Gastroesophageal sphincter (tissue), 3 donors: ENCODE measurements at regions not wholly inside any gene's neighbourhood (a gene's known extent, or its start where the extent isn't known, plus 50 kb on each side); places are given as distances from the start of the nearest gene placed in this dataset.

Experiments
- EP300 ChIP-seq: sonication (generic); formaldehyde crosslinking; IDR thresholded peaks from one replicate; pipeline ENCODE4 v1.6.1; 2017; ENCODE audit warnings: antibody characterized with exemption, mild to moderate bottlenecking
- POLR2A ChIP-seq, 2 donors: fragments of 450-650 bp; IDR thresholded peaks; one replicate each; pipeline ENCODE4 v1.6.1; 2017; ENCODE audit warnings: antibody characterized with exemption in 2 of 2, mild to moderate bottlenecking in 2 of 2, moderate library complexity in 1 of 2
- POLR2AphosphoS5 ChIP-seq: sonication (generic); formaldehyde crosslinking; IDR thresholded peaks from one replicate; pipeline ENCODE4 v1.6.1; 2017; ENCODE audit warnings: antibody characterized with exemption
- TF ChIP-seq, protein P1 (sequence below), 4 experiments: fragments of 200-600 bp in 2 of 4; fragments of 450-650 bp in 2 of 4; sonication (generic) in 1 of 4; IDR thresholded peaks; one replicate each; pipeline ENCODE4 v1.5.1; 2017 to 2019; ENCODE audit warnings: antibody characterized with exemption in 4 of 4, mild to moderate bottlenecking in 2 of 4, moderate library complexity in 2 of 4

DNA sequence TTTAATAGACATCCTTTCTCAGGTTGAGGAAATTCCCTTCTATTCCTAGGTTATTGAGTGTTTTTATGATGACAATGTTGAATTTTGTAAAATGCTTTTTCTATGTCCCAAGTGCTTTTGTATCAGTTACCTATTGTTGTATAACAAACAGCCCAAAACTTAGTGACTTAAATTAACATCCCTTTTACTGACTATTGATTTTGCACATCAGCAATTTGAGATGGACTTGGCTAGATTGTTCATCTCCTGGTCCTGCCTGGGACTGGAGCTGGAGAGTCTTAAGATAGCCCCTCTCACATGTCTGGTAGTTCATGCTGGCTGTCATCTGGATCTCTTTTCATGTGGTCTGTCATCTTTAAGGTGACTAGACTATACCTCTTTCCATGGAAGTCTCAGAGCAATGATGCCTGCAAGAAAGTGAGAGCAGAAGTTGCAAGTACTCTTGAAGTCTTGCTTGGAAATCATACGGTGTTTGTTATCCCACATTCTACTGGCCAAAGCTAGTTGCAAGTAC is 132.6 kb downstream of the RPAP3 start:
- no peak for TF ChIP-seq POLR2A (IDR thresholded peaks at IDR 0.05)
- TF ChIP-seq, protein P1, sequence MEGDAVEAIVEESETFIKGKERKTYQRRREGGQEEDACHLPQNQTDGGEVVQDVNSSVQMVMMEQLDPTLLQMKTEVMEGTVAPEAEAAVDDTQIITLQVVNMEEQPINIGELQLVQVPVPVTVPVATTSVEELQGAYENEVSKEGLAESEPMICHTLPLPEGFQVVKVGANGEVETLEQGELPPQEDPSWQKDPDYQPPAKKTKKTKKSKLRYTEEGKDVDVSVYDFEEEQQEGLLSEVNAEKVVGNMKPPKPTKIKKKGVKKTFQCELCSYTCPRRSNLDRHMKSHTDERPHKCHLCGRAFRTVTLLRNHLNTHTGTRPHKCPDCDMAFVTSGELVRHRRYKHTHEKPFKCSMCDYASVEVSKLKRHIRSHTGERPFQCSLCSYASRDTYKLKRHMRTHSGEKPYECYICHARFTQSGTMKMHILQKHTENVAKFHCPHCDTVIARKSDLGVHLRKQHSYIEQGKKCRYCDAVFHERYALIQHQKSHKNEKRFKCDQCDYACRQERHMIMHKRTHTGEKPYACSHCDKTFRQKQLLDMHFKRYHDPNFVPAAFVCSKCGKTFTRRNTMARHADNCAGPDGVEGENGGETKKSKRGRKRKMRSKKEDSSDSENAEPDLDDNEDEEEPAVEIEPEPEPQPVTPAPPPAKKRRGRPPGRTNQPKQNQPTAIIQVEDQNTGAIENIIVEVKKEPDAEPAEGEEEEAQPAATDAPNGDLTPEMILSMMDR (IDR thresholded peaks at IDR 0.05), result no peak
- no peak for TF ChIP-seq EP300
- TF ChIP-seq POLR2AphosphoS5, result no peak
